GM21360 (cell line): ENCODE measurements at regions not wholly inside any gene's neighbourhood (a gene's known extent, or its start where the extent isn't known, plus 50 kb on each side); places are given as distances from the start of the nearest gene placed in this dataset.

ENCODE experiments used
- ATAC-seq: cut with Tn5 transposase; IDR thresholded peaks from one replicate; pipeline ENCODE4 v1.9.1; 2021; ENCODE audit warnings: mild to moderate bottlenecking, moderate library complexity; ENCODE audit not compliant: unreplicated experiment

DNA sequence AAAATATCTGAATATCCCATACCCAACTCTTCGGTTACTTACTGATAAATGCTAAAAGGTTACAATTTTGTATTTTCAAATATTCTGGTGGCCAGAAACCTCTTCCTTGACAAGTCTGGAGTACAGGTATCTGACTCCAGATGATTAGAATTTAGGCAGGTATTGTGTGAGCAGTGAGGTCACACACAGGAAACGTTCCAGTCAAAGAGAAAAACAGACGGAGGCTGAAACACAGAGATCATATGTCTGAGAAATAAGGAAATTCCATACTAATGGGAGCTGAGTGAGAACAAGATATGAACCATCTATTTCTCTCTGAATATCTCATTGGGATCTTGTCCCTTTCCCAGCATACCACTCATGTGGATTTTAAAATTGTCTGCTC is 89.4 kb upstream of the IGLL5 start:
- ATAC-seq, result no peak

- ATAC-seq, result no peak
Observed at GRCh38 chr22:22798716-22799115, 88.9 kb upstream of the IGLL5 start.

- ATAC-seq, result no peak
Observed at GRCh38 chr22:22799561-22799960, 88.1 kb upstream of the IGLL5 start.

- ATAC-seq, result no peak
Observed at GRCh38 chr22:22800716-22801115, 86.9 kb upstream of the IGLL5 start.

DNA sequence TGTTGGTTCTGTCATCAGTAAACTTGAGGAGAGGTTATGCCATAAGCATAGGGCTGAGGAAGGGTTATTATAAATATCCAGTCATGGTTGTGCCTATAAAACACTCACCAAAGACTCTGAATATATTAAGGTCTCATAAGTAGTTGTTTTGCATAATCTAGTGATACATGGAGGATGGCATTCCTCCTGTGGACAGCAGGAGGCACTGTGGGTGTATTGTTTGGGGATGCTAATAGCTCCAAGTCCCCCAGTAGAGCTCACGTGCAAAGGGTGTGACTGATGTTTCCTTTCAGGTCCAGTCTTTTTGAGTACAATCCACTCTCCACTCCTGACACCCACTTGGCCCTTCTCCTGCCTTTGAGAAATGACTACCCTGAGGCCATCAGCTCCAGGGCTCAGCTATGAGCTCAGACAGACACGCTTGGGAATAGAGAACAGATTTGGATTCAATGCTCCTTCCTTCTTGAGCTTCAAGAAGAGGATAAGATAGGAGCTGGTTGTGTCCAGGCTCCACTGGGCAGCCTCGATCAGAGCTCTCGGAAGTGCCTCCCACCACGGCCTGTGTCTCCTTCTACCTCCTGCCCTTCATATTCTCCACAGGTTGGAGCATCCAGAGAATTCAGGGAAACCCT is 85.2 kb upstream of the IGLL5 start:
- ATAC-seq, result no peak

DNA sequence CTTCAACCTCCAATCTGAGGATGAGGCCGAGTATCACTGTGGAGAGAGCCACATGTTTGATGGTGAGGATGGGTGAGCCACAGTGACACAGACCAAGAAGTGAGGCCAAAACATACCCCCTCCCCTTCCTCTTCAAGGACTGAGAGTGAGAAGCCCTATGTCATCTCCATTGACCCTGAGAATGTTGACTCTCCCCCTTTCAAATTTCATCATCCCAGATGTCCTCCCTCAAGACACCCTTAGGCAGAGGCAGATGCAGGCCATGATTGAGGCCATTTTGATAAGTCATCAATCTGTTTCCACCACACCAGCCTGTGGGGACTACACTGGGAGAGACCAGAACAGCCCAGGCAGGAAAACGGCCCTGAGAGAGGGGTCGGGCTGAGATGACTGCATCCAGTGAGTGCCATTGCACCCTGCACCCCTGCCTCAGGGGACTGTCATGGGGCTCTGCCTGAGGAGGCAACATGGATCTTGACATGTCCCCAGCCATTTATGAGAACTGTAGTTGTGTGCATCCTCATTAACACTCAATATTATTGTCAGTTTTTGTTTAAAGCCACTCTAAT is 84.2 kb upstream of the IGLL5 start:
- ATAC-seq, result no peak

DNA sequence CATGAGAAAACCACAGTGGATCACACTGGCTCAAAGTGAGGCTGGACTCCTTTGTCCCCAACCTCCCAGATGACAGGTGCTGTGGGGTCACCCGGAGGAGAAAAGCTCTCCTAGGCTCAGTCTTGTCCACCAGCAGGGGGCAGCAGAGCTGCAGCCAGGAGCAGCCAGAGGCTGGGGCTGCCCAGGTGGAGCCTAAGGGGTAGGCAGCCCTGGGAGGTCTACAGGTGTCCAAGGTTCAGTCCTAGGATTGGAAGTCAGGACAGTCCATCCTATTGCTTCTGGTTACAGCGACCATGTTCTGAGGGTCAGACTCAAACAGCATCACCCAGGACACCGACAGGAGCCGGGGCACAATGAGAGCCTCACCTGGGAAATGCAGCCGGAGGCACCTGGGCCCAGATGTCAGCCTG is 77.6 kb upstream of the IGLL5 start:
- no peak for ATAC-seq

DNA sequence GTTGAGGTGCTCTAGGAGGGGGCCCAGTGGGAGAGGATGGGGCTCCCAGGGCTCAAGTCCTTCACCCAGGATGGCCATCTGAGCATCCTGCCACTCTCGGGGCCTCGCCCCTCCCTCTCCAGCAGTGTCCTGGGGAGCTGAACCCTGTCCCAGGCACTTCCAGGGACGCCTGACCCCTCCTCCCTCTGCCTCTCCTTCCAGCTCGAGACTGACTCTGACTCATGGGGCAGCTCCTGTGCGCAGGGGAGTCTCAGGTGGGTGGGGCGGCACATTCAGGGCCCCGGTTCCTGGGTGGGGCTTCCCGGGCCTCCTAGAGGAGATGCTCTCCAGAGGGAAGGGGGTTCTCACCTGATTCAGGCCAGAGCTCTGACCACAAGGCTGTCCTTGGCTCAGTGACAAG is 77.1 kb upstream of the IGLL5 start:
- ATAC-seq, result no peak

DNA sequence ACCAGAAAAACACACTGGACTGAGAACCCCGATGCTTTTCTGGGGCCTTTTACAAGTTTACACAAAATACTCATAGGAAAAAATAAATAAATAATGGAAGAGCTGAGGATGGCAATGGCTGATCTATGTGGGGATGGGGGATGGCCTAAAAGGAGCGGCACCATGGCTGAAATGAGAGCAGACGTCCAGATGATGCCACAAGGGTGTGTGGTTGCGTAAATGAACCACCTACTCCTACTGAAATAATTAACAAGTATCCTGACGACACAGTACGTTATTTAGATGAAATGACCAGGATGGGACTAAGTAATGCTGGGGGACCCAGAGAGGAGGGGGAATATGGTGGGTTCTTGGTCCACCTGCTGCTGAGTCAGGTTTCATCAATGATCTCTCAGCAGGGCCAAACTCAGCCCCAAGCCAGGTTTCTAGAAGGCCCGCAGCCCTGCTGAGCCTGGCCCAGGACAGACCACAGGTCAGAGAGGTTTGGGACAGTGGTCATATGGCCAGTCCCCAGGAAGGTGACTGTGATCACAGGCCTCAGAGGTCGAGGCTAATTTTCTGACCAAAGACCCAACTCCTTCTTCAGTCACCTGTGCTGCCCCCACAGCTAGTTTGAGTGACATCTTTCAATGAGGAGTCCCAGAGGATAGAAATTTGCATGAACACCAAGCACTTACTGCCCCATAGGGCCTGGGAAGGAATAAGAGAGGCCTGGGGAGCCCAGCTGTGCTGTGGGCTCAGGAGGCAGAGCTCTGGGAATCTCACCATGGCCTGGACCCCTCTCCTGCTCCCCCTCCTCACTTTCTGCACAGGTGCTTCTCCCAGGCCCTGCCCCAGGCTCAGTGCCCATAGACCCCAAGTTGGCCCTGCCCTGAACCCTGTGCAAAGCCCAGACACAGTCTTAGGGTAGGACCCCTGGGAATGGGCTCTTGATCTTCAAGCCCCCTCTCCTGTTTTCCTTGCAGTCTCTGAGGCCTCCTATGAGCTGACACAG is 76.3 kb upstream of the IGLL5 start:
- ATAC-seq, result no peak

DNA sequence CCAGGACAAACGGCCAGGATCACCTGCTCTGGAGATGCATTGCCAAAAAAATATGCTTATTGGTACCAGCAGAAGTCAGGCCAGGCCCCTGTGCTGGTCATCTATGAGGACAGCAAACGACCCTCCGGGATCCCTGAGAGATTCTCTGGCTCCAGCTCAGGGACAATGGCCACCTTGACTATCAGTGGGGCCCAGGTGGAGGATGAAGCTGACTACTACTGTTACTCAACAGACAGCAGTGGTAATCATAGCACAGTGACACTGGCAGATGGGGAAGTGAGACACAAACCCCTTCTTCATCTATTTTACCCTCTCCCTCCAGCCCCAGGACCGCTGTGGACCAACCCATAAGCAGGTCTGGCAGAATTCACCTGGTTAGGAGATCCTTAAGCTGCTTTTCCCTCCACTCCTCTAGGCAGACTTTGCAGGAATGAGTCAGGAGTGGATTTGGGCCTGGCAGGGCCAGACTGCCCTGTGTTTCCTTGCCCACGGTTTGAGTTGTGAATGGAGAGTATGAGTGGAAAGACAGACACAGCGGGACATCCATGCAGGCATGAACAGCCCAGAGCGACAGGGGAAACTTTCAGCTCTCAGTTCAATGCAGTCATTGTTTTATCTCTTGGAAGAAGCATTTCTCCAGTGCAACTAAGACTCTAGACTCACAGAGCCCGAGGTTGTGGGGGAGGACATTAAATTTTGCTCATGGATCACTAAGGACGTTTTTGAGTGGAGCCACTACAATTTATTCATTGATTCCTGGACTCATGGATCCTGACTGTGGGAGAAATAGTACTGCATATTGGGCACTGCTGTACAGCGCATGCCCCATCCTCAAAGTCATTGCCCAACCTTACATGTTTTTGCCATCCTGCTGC is 75.3 kb upstream of the IGLL5 start:
- ATAC-seq, result no peak

- ATAC-seq, result no peak
Observed at GRCh38 chr22:22813126-22814075, 74.2 kb upstream of the IGLL5 start.

- ATAC-seq, result no peak
Observed at GRCh38 chr22:22814666-22815396, 72.8 kb upstream of the IGLL5 start.

GRCh38 chr22:22815397-22816170 is 72.0 kb upstream of the IGLL5 start:
- ATAC-seq, result no peak

GRCh38 chr22:22816171-22816514 is 71.5 kb upstream of the IGLL5 start:
- no peak for ATAC-seq

- no peak for ATAC-seq
Observed at GRCh38 chr22:22816766-22817410, 70.7 kb upstream of the IGLL5 start.

DNA sequence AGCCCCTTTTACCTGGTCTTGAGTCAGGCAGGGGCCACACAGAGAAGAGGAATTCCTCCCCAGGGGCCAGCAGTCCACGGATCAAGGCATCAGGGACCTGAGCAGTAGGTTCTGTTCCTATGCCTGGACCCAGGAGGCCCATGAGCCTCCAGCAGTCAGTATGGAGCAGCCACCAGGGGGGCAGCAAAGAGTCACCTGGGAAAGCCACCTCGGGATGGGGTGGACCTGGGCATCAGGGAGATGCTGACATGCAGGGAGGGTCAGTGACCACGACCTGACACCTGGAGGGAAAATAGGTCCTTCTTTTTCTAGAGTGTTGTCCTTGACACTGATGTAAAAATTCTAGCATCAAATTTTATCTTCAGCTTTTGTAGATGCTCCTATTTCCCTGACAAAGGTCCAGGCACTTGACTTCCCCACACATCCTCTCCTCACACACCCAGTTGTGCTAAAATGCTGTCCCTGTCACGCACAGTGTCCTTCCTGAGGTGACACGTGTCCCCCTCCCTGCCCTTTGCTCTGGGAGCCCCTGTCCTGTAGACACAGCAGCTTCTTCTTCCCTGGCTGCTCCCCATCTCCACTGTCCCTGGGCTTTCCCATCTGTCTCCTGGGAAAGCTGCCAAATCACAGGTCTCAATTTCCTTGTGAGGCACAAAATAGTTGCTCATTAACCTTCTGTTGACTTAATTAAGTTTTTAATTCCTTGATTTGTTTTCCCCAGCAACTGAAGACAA is 70.0 kb upstream of the IGLL5 start:
- no peak for ATAC-seq

DNA sequence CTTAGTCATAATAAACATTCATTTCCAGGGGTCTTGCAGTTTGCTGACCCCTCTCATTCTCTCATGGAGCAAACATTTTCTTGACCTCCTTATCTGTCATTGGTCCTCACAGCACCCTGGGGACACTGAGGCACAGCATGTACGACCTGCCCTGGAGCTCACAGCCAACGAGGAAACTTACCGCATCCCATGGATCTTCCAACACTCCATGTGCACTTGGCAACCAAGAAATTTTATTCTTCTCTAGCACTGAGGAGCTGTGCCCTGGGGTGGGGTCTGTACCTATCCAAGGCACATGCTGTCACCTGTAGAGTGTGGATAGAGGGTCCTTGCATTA is 69.4 kb upstream of the IGLL5 start:
- ATAC-seq, result no peak
